ENCODE measurements at regions not wholly inside any gene's neighbourhood (a gene's known extent, or its start where the extent isn't known, plus 50 kb on each side); places are given as distances from the start of the nearest gene placed in this dataset.
"Not testable (repeated sequence)": the region's sequence is repeated elsewhere in the genome, so short reads cannot be mapped to it uniquely, and the experiment has no call there.

GRCh38 chr12:41653386-41654326 lies 465.5 kb downstream of the PDZRN4 start:
- DNase-seq: no peak

GRCh38 chr12:41652981-41653380 lies 464.9 kb downstream of the PDZRN4 start:
- DNase-seq: no peak

GRCh38 chr12:41645624-41646023 lies 457.5 kb downstream of the PDZRN4 start:
- no peak for DNase-seq

- not testable (repeated sequence) for DNase-seq
These were observed 454.7 kb downstream of the PDZRN4 start for GRCh38 chr12:41642808-41643207.

- DNase-seq: no peak
These were observed 448.5 kb downstream of the PDZRN4 start for GRCh38 chr12:41636653-41637052.

GRCh38 chr12:41635626-41636364 lies 447.7 kb downstream of the PDZRN4 start:
- DNase-seq: no peak

- DNase-seq: no peak
These were observed 446.0 kb downstream of the PDZRN4 start for GRCh38 chr12:41634091-41634490.

- no peak for DNase-seq
These were observed 441.5 kb downstream of the PDZRN4 start for GRCh38 chr12:41629611-41630010.

- DNase-seq: no peak
These were observed 439.4 kb downstream of the PDZRN4 start for GRCh38 chr12:41627476-41627875.

GRCh38 chr12:41624571-41624970 lies 436.5 kb downstream of the PDZRN4 start:
- no peak for DNase-seq
